Thoracic aorta (tissue), 2 donors: ENCODE measurements at regions not wholly inside any gene's neighbourhood (a gene's known extent, or its start where the extent isn't known, plus 50 kb on each side); places are given as distances from the start of the nearest gene placed in this dataset.
"Not testable (repeated sequence)": the region's sequence is repeated elsewhere in the genome, so short reads cannot be mapped to it uniquely, and the experiment has no call there.

Experiments
- ATAC-seq: fragments of 150-250 bp; one replicate; pipeline ENCODE4 v1.8.0; 2017; ENCODE audit warnings: low read depth; ENCODE audit not compliant: insufficient number of reproducible peaks, low FRiP score
- DNase-seq: peaks from one replicate; pipeline ENCODE4 v3.0.0-alpha.2; 2020; ENCODE audit warnings: low spot score
- H3K27ac ChIP-seq, 2 donors: fragments of 200-600 bp; sonication (generic); 1 replicate in 1 of 2; 2 replicates in 1 of 2; pipeline ENCODE4 v1.5.1; 2016; ENCODE audit warnings: mild to moderate bottlenecking in 2 of 2, moderate library complexity in 2 of 2
- H3K27me3 ChIP-seq: fragments of 200-600 bp; sonication (generic); replicated peaks from 2 replicates; pipeline ENCODE4 v1.6.0; 2016; ENCODE audit warnings: mild to moderate bottlenecking; ENCODE audit not compliant: insufficient read depth
- H3K36me3 ChIP-seq: fragments of 200-600 bp; sonication (generic); one replicate; pipeline ENCODE4 v1.5.1; 2016
- H3K4me1 ChIP-seq, 2 donors: fragments of 200-600 bp; sonication (generic); 1 replicate in 1 of 2; 2 replicates in 1 of 2; pipeline versions ENCODE4 v1.5.1 to v1.6.0; 2016; ENCODE audit warnings: low read depth in 2 of 2, mild to moderate bottlenecking in 1 of 2; ENCODE audit not compliant: control insufficient read depth in 1 of 2
- H3K4me3 ChIP-seq: fragments of 200-600 bp; sonication (generic); 2 replicates; pipeline ENCODE4 v1.5.1; 2016; ENCODE audit warnings: mild to moderate bottlenecking
- H3K9me3 ChIP-seq: fragments of 200-600 bp; sonication (generic); 2 replicates; pipeline ENCODE4 v1.5.1; 2016
- CTCF ChIP-seq: fragments of 200-600 bp; sonication (generic); IDR thresholded peaks from one replicate; pipeline ENCODE4 v1.5.1; 2019; ENCODE audit warnings: antibody characterized with exemption

GRCh38 chr7:118429141-118429540 lies 204.6 kb downstream of the ANKRD7 start:
- Histone ChIP-seq H3K4me3 (no peak overlapping the region), H3K36me3 (no peaks in the 10 kb centered on the region), H3K4me1 (no peaks in the 10 kb centered on the region), H3K27me3 (no peaks in the 10 kb centered on the region), H3K27ac (no peak overlapping the region), H3K9me3 (no peaks in the 10 kb centered on the region)
- no peak for DNase-seq
- no peak for ATAC-seq
- no peak for TF ChIP-seq CTCF

- no peak for TF ChIP-seq CTCF
- ATAC-seq (no peak), DNase-seq (no peak)
- Histone ChIP-seq H3K4me3 (no peak overlapping the region), H3K27me3 (no peaks in the 10 kb centered on the region), H3K9me3 (peaks cover 4% of the 10 kb centered on the region), H3K27ac (no peak overlapping the region), H3K4me1 (no peaks in the 10 kb centered on the region), H3K36me3 (no peaks in the 10 kb centered on the region)
Measured at GRCh38 chr7:118436663-118437062, 212.2 kb downstream of the ANKRD7 start.

- not testable (repeated sequence) for DNase-seq, H3K4me1 ChIP-seq, H3K27me3 ChIP-seq, H3K36me3 ChIP-seq, H3K4me3 ChIP-seq, ATAC-seq, H3K9me3 ChIP-seq, H3K27ac ChIP-seq
Measured at GRCh38 chr7:118449030-118449429, 224.5 kb downstream of the ANKRD7 start.

GRCh38 chr7:118449797-118450567 lies 225.5 kb downstream of the ANKRD7 start:
- Histone ChIP-seq H3K9me3 (no peaks in the 10 kb centered on the region), H3K27me3 (no peaks in the 10 kb centered on the region), H3K36me3 (no peaks in the 10 kb centered on the region), H3K4me1 (no peaks in the 10 kb centered on the region), H3K4me3 (no peak overlapping the region), H3K27ac (no peak overlapping the region)
- DNase-seq (no peak), ATAC-seq (no peak)
- TF ChIP-seq CTCF: no peak

- no peak for TF ChIP-seq CTCF
- H3K27me3 ChIP-seq: no peaks in the 10 kb centered on the region
- H3K36me3 ChIP-seq: no peaks in the 10 kb centered on the region
- no peak overlapping the region for H3K4me3 ChIP-seq
- DNase-seq (no peak), ATAC-seq (no peak)
- no peaks in the 10 kb centered on the region for H3K4me1 ChIP-seq
- H3K9me3 ChIP-seq: no peaks in the 10 kb centered on the region
- H3K27ac ChIP-seq: no peak overlapping the region
Measured at GRCh38 chr7:118452128-118452527, 227.6 kb downstream of the ANKRD7 start.

- no peak overlapping the region for H3K4me3 ChIP-seq
- H3K27me3 ChIP-seq: no peaks in the 10 kb centered on the region
- no peaks in the 10 kb centered on the region for H3K9me3 ChIP-seq
- DNase-seq (no peak), ATAC-seq (no peak)
- TF ChIP-seq CTCF: no peak
- no peaks in the 10 kb centered on the region for H3K4me1 ChIP-seq
- H3K27ac ChIP-seq: no peak overlapping the region
- no peaks in the 10 kb centered on the region for H3K36me3 ChIP-seq
Measured at GRCh38 chr7:118467381-118467780, 242.9 kb downstream of the ANKRD7 start.
